ENCODE measurements at regions not wholly inside any gene's neighbourhood (a gene's known extent, or its start where the extent isn't known, plus 50 kb on each side); places are given as distances from the start of the nearest gene placed in this dataset.

- no peak for TF ChIP-seq POLR2AphosphoS5 (IDR thresholded peaks at IDR 0.05)
- TF ChIP-seq, protein P1, sequence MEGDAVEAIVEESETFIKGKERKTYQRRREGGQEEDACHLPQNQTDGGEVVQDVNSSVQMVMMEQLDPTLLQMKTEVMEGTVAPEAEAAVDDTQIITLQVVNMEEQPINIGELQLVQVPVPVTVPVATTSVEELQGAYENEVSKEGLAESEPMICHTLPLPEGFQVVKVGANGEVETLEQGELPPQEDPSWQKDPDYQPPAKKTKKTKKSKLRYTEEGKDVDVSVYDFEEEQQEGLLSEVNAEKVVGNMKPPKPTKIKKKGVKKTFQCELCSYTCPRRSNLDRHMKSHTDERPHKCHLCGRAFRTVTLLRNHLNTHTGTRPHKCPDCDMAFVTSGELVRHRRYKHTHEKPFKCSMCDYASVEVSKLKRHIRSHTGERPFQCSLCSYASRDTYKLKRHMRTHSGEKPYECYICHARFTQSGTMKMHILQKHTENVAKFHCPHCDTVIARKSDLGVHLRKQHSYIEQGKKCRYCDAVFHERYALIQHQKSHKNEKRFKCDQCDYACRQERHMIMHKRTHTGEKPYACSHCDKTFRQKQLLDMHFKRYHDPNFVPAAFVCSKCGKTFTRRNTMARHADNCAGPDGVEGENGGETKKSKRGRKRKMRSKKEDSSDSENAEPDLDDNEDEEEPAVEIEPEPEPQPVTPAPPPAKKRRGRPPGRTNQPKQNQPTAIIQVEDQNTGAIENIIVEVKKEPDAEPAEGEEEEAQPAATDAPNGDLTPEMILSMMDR (IDR thresholded peaks at IDR 0.05 in 8 of 11, conservative IDR thresholded peaks at IDR 0.05 in 3 of 11), result no peak
- no peak for TF ChIP-seq POLR2A (IDR thresholded peaks at IDR 0.05)
Observed at GRCh38 chr4:124067046-124067445, 645.5 kb downstream of the ANKRD50 start.
